ENCODE measurements at regions not wholly inside any gene's neighbourhood (a gene's known extent, or its start where the extent isn't known, plus 50 kb on each side); places are given as distances from the start of the nearest gene placed in this dataset.

DNA sequence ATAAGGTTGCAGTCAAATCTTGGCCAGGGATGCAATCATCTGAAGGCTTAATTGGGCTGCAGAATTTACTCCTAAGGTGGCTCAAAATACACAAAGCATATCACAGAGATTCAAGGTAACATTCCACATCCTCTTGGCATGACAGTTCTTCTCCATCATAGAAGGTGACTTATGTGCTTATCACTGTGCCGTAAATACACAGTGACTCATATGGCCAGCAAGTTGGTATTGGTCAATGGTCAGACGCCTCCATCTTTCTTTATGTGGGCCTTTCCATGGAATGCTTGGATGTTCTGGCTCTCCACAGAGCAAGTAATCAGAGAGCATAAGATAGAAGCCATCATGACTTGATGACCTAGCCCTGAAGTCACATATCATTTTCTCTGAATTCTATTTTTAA lies 168.8 kb upstream of the ST8SIA2 start:
- no peaks in the 10 kb centered on the region for H3K4me1 Mint-ChIP-seq
- H3K27ac Mint-ChIP-seq = no peak overlapping the region
- no peak overlapping the region for H3K4me3 Mint-ChIP-seq
- H3K9me3 Mint-ChIP-seq = peaks cover 17% of the 10 kb centered on the region
- no peak for TF ChIP-seq CTCF (IDR thresholded peaks at IDR 0.05; ENCODE audit: unreplicated experiment in 3 of 3)
- no peaks in the 10 kb centered on the region for H3K36me3 Mint-ChIP-seq (ENCODE audit: low read depth)
- peaks cover 5% of the 10 kb centered on the region for H3K27me3 Mint-ChIP-seq (ENCODE audit: low read depth)

DNA sequence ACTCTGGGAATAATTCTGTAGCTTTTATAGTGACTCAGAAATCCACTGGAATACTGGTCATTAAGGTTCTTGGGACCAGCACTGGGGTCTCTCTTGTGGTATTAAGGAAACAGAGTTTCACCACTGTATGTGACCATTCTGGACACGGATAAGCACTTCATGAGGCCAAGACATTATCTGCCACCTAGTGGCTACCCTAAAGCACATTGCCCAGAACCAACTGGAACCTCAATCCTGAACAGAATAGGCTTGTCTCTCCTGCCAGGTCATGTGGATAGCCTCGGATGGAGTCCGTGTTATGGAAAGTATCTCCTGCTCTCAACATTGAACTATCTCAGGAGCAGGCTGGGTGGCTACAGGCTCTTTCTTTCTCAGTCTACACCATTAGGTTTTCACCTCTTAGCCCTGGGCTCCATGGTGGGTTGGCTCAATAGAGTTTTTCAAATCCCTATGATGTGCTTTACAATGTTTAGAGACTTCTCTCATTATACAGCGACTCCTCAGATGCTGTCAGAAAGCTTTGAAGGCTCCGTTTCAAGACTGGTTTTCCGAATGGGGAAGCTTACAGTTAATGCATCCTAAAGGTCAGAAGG lies 167.6 kb upstream of the ST8SIA2 start:
- no peaks in the 10 kb centered on the region for H3K4me1 Mint-ChIP-seq
- peak; percentile 38 to 50 (median 48) for TF ChIP-seq CTCF (IDR thresholded peaks at IDR 0.05; ENCODE audit: unreplicated experiment in 3 of 3)
- H3K36me3 Mint-ChIP-seq (ENCODE audit: low read depth) = no peaks in the 10 kb centered on the region
- no peak overlapping the region for H3K27ac Mint-ChIP-seq
- no peak overlapping the region for H3K4me3 Mint-ChIP-seq
- H3K27me3 Mint-ChIP-seq (ENCODE audit: low read depth) = peaks cover 6% of the 10 kb centered on the region
- H3K9me3 Mint-ChIP-seq = peaks cover 17% of the 10 kb centered on the region

GRCh38 chr15:92228830-92229229 lies 164.9 kb upstream of the ST8SIA2 start:
- H3K36me3 Mint-ChIP-seq (ENCODE audit: low read depth) = no peaks in the 10 kb centered on the region
- TF ChIP-seq CTCF (IDR thresholded peaks at IDR 0.05; ENCODE audit: unreplicated experiment in 3 of 3) = no peak
- H3K27ac Mint-ChIP-seq = no peak overlapping the region
- H3K27me3 Mint-ChIP-seq (ENCODE audit: low read depth) = peaks cover 6% of the 10 kb centered on the region
- H3K4me3 Mint-ChIP-seq = no peak overlapping the region
- no peaks in the 10 kb centered on the region for H3K4me1 Mint-ChIP-seq
- peaks cover 15% of the 10 kb centered on the region for H3K9me3 Mint-ChIP-seq

DNA sequence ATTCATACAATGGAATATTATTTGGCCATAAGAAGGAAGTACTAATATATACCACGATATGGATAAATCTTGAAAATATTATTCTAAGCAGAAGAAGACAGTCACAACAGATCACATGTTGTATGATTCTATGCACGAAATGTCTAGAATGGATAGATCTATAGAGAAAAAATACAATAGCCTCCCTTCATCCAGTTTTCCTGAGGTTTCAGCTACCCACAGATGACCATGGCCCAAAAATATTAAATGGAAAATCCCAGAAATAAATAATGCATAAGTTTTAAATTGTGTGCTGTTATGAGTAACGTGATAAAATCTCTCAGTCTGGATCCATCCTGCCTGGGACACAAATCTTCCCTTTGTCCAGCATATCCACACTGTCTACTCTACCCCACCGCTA lies 162.2 kb upstream of the ST8SIA2 start:
- TF ChIP-seq CTCF (IDR thresholded peaks at IDR 0.05; ENCODE audit: unreplicated experiment in 3 of 3) = no peak
- H3K9me3 Mint-ChIP-seq = peaks cover 6% of the 10 kb centered on the region
- no peaks in the 10 kb centered on the region for H3K36me3 Mint-ChIP-seq (ENCODE audit: low read depth)
- H3K4me3 Mint-ChIP-seq = no peak overlapping the region
- H3K27me3 Mint-ChIP-seq (ENCODE audit: low read depth) = peaks cover 6% of the 10 kb centered on the region
- H3K27ac Mint-ChIP-seq = no peak overlapping the region
- no peaks in the 10 kb centered on the region for H3K4me1 Mint-ChIP-seq

- H3K27ac Mint-ChIP-seq = no peak overlapping the region
- H3K4me1 Mint-ChIP-seq = no peaks in the 10 kb centered on the region
- no peaks in the 10 kb centered on the region for H3K36me3 Mint-ChIP-seq (ENCODE audit: low read depth)
- H3K9me3 Mint-ChIP-seq = peaks cover 6% of the 10 kb centered on the region
- no peak for TF ChIP-seq CTCF (IDR thresholded peaks at IDR 0.05; ENCODE audit: unreplicated experiment in 3 of 3)
- H3K4me3 Mint-ChIP-seq = no peak overlapping the region
- peaks cover 6% of the 10 kb centered on the region for H3K27me3 Mint-ChIP-seq (ENCODE audit: low read depth)
Measured at GRCh38 chr15:92232317-92232716, 161.4 kb upstream of the ST8SIA2 start.

DNA sequence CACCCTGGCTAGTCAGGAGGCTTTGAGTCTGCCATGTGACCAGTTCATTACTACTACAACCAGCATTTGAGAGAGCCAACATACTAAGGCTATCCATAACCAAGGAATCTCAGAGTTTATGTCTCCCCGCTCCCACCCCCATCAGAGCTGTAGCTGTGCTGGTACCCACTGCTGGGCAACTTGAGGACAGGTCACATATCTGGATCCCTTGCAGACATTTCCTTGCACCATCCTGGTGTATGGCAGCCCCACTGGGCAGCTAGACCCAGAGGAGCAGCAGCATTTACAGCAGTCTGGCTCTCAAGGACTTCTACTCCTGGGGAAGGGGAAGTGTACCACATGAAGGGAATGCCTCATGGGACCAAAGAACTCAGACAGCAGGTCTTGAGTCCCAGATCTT lies 160.8 kb upstream of the ST8SIA2 start:
- Mint-ChIP-seq H3K9me3 (peaks cover 6% of the 10 kb centered on the region), H3K4me3 (no peak overlapping the region), H3K27ac (no peak overlapping the region), H3K4me1 (no peaks in the 10 kb centered on the region), H3K27me3 (ENCODE audit: low read depth) (peaks cover 6% of the 10 kb centered on the region), H3K36me3 (ENCODE audit: low read depth) (no peaks in the 10 kb centered on the region)
- TF ChIP-seq CTCF (IDR thresholded peaks at IDR 0.05; ENCODE audit: unreplicated experiment in 3 of 3) = no peak
